ENCODE measurements at regions not wholly inside any gene's neighbourhood (a gene's known extent, or its start where the extent isn't known, plus 50 kb on each side); places are given as distances from the start of the nearest gene placed in this dataset.

DNA sequence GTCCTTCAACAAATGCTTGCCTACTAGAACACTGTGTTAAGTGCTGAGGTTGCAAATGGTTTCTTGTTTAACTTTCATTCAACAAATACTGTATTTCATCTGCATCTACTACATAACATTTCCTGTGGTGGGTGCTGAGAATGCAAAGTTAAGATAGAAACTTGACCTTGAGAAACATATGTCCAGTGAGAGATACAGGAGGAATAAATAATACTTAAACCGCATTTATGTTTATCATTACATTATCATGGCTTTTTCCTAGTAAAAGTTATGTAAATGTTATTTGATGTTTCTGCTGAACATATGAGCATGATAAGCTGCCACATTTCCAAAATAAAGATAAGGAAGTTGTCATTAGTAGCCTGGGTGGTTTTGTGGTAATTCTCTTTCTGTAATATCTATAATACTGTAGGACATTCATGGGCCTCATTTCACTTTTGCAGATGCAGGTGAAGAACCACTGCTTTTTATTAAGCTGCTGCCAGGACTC is 590.4 kb downstream of the PLPP3 start:
- H3K9ac ChIP-seq (ENCODE audit: low read depth, low read length, poor library complexity, severe bottlenecking): no peak overlapping the region
- no peak for TF ChIP-seq EZH2phosphoT487 (IDR thresholded peaks at IDR 0.05; ENCODE audit: borderline replicate concordance)
- TF ChIP-seq, protein P1, sequence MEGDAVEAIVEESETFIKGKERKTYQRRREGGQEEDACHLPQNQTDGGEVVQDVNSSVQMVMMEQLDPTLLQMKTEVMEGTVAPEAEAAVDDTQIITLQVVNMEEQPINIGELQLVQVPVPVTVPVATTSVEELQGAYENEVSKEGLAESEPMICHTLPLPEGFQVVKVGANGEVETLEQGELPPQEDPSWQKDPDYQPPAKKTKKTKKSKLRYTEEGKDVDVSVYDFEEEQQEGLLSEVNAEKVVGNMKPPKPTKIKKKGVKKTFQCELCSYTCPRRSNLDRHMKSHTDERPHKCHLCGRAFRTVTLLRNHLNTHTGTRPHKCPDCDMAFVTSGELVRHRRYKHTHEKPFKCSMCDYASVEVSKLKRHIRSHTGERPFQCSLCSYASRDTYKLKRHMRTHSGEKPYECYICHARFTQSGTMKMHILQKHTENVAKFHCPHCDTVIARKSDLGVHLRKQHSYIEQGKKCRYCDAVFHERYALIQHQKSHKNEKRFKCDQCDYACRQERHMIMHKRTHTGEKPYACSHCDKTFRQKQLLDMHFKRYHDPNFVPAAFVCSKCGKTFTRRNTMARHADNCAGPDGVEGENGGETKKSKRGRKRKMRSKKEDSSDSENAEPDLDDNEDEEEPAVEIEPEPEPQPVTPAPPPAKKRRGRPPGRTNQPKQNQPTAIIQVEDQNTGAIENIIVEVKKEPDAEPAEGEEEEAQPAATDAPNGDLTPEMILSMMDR (conservative IDR thresholded peaks at IDR 0.05; ENCODE audit: low read length): no peak
- no peaks in the 10 kb centered on the region for H3K27me3 ChIP-seq (ENCODE audit: insufficient read depth, low read length, poor library complexity, severe bottlenecking)
- no peaks in the 10 kb centered on the region for H3K4me1 ChIP-seq (ENCODE audit: insufficient read depth, low read length, poor library complexity, severe bottlenecking)
- no peaks in the 10 kb centered on the region for H3K36me3 ChIP-seq (ENCODE audit: insufficient read depth, low read length)
- no peaks in the 10 kb centered on the region for H3K9me2 ChIP-seq (replicated peaks; ENCODE audit: low read depth, low read length)
- H3K4me3 ChIP-seq (ENCODE audit: low read length, poor library complexity, severe bottlenecking): no peak overlapping the region
- no peak overlapping the region for H2AFZ ChIP-seq (ENCODE audit: low read length)
- H3K79me2 ChIP-seq (ENCODE audit: insufficient read depth, low read length): no peaks in the 10 kb centered on the region
- H3K4me2 ChIP-seq (ENCODE audit: low read depth, low read length, poor library complexity, severe bottlenecking): no peak overlapping the region
- H3F3A ChIP-seq (ENCODE audit: low read depth): no peaks in the 10 kb centered on the region
- H3K9me3 ChIP-seq (ENCODE audit: insufficient read depth, low read depth, low read length): 0 out of 2 replicates have a peak, but pooled peaks cover 4% of the 10 kb centered on the region
- H4K20me1 ChIP-seq (ENCODE audit: insufficient read depth, low read length, poor library complexity, severe bottlenecking): no peaks in the 10 kb centered on the region

DNA sequence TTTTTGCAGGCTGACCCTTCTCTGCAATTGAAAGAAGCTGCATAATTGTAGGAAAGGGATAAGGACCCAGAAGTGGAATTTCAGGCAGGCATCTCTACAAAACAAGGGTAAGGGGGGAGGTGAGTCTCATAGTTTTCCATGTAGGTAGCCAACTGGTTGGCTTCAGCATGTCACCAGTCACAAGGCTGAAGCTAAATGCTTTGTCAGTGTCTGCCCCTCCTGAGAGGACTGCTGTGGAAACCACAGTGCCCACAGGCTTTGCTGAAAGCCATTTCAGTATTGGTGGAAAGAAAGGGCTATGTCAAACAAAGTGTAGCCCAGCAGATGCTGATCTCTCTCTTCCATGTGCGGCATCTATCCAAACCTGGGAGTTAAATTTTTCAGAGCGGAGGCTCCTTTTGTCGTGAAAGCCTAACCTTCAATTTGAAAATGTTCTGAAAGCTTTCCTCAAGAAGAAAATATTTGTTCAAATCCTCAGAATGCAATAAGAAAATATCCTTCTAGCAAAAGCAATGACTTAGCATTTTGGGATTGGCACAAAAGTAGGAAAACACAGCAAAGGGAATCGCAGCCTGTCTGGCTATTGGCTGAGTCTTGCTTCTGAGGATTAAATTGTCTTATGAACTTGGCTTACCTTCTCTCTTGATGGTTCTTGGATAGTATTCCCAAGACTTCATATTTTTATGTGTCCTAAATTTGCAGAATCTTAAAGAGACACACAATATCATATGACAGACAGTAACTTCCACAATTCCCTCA is 591.7 kb downstream of the PLPP3 start:
- no peak overlapping the region for H2AFZ ChIP-seq (ENCODE audit: low read length)
- H4K20me1 ChIP-seq (ENCODE audit: insufficient read depth, low read length, poor library complexity, severe bottlenecking): no peaks in the 10 kb centered on the region
- no peak overlapping the region for H3K4me3 ChIP-seq (ENCODE audit: low read length, poor library complexity, severe bottlenecking)
- H3K9me2 ChIP-seq (replicated peaks; ENCODE audit: low read depth, low read length): no peaks in the 10 kb centered on the region
- TF ChIP-seq, protein P1 (conservative IDR thresholded peaks at IDR 0.05; ENCODE audit: low read length): no peak
- no peak for TF ChIP-seq EZH2phosphoT487 (IDR thresholded peaks at IDR 0.05; ENCODE audit: borderline replicate concordance)
- no peak overlapping the region for H3K9ac ChIP-seq (ENCODE audit: low read depth, low read length, poor library complexity, severe bottlenecking)
- H3K27me3 ChIP-seq (ENCODE audit: insufficient read depth, low read length, poor library complexity, severe bottlenecking): no peaks in the 10 kb centered on the region
- H3K9me3 ChIP-seq (ENCODE audit: insufficient read depth, low read depth, low read length): 0 out of 2 replicates have a peak, but pooled peaks cover 4% of the 10 kb centered on the region
- H3F3A ChIP-seq (ENCODE audit: low read depth): no peaks in the 10 kb centered on the region
- no peaks in the 10 kb centered on the region for H3K36me3 ChIP-seq (ENCODE audit: insufficient read depth, low read length)
- H3K4me2 ChIP-seq (ENCODE audit: low read depth, low read length, poor library complexity, severe bottlenecking): no peak overlapping the region
- no peaks in the 10 kb centered on the region for H3K4me1 ChIP-seq (ENCODE audit: insufficient read depth, low read length, poor library complexity, severe bottlenecking)
- H3K79me2 ChIP-seq (ENCODE audit: insufficient read depth, low read length): no peaks in the 10 kb centered on the region

DNA sequence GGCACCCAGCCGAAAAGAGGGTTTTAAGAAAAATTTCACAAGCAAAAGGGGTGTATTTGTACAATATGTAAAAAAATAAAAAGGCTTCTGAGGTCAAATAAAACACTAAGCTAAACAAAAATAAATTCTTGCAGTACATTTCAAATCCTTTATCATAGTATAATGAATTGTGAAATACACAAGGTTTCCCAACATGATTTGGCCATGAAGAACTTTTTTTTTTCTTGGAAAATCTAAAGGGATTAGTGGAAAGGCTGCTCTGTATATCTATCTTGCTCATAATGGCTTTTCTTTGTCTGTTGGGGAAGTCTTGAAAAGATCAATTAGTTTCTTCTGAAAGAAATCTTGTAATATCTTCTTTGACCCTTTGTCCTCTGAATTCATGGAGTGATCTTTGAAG is 593.4 kb downstream of the PLPP3 start:
- Histone ChIP-seq H3K9ac (ENCODE audit: low read depth, low read length, poor library complexity, severe bottlenecking) (no peak overlapping the region), H3K79me2 (ENCODE audit: insufficient read depth, low read length) (no peaks in the 10 kb centered on the region), H3K27me3 (ENCODE audit: insufficient read depth, low read length, poor library complexity, severe bottlenecking) (no peaks in the 10 kb centered on the region), H3K9me2 (replicated peaks; ENCODE audit: low read depth, low read length) (no peaks in the 10 kb centered on the region), H3K4me1 (ENCODE audit: insufficient read depth, low read length, poor library complexity, severe bottlenecking) (no peaks in the 10 kb centered on the region), H4K20me1 (ENCODE audit: insufficient read depth, low read length, poor library complexity, severe bottlenecking) (no peaks in the 10 kb centered on the region), H3K36me3 (ENCODE audit: insufficient read depth, low read length) (no peaks in the 10 kb centered on the region), H3F3A (ENCODE audit: low read depth) (no peaks in the 10 kb centered on the region), H3K4me2 (ENCODE audit: low read depth, low read length, poor library complexity, severe bottlenecking) (no peak overlapping the region), H3K4me3 (ENCODE audit: low read length, poor library complexity, severe bottlenecking) (no peak overlapping the region), H3K9me3 (ENCODE audit: insufficient read depth, low read depth, low read length) (no peaks in the 10 kb centered on the region), H2AFZ (ENCODE audit: low read length) (no peak overlapping the region)
- no peak for TF ChIP-seq EZH2phosphoT487 (IDR thresholded peaks at IDR 0.05; ENCODE audit: borderline replicate concordance)
- TF ChIP-seq, protein P1 (conservative IDR thresholded peaks at IDR 0.05; ENCODE audit: low read length): no peak

Measured in Loucy (cell line).